ENCODE measurements at regions not wholly inside any gene's neighbourhood (a gene's known extent, or its start where the extent isn't known, plus 50 kb on each side); places are given as distances from the start of the nearest gene placed in this dataset.
A peak's percentile ranks its signal among the peaks of the same experiment; 100 is the strongest.

- in situ Hi-C loops (cut with HindIII; ENCODE audit: low pct_unique_long_range_greater_than_20kb, low sequenced_read_pairs): no loop called here
- TF ChIP-seq JUND (IDR thresholded peaks at IDR 0.05; ENCODE audit: low read depth): no peak
- no peak for DNase-seq (ENCODE audit: low read depth in 1 of 2, low spot score in 1 of 2)
Observed at GRCh38 chr9:81375187-81376100, 313.9 kb downstream of the TLE1 start.

GRCh38 chr9:81374459-81375186 lies 314.7 kb downstream of the TLE1 start:
- DNase-seq (ENCODE audit: low read depth in 1 of 2, low spot score in 1 of 2): no peak
- TF ChIP-seq JUND (IDR thresholded peaks at IDR 0.05; ENCODE audit: low read depth): no peak
- in situ Hi-C loops (cut with HindIII; ENCODE audit: low pct_unique_long_range_greater_than_20kb, low sequenced_read_pairs): no loop called here

GRCh38 chr9:81373294-81373693 lies 316.1 kb downstream of the TLE1 start:
- TF ChIP-seq JUND (IDR thresholded peaks at IDR 0.05; ENCODE audit: low read depth): no peak
- no peak for DNase-seq (ENCODE audit: low read depth in 1 of 2, low spot score in 1 of 2)
- in situ Hi-C loops (cut with HindIII; ENCODE audit: low pct_unique_long_range_greater_than_20kb, low sequenced_read_pairs): no loop called here

- in situ Hi-C loops (cut with HindIII; ENCODE audit: low pct_unique_long_range_greater_than_20kb, low sequenced_read_pairs): no loop called here
- no peak for DNase-seq (ENCODE audit: low read depth in 1 of 2, low spot score in 1 of 2)
- TF ChIP-seq JUND (IDR thresholded peaks at IDR 0.05; ENCODE audit: low read depth): no peak
Observed at GRCh38 chr9:81372628-81373191, 316.6 kb downstream of the TLE1 start.

DNA sequence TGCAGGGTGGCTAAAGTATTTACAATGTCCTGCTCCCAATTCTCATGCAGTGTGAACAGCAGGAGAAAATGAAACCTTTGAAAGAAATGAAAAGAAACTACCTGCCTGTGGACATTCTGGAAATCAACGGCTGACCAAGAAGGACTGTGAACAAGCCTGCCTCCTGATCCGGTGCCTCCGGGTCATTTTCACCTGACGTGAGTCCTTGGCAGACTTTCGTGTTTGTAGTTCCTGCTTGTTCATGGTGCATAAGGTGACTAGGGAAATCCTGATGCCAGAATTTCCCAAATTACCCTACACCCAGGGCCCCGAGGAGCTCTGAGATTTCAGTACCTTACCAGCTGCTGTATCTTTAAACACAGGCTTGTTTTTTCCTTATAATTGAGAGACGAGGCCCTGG lies 317.5 kb downstream of the TLE1 start:
- no peak for TF ChIP-seq JUND (IDR thresholded peaks at IDR 0.05; ENCODE audit: low read depth)
- DNase-seq (ENCODE audit: low read depth in 1 of 2, low spot score in 1 of 2): peak; percentile 40 to 87
- in situ Hi-C loops (cut with HindIII; ENCODE audit: low pct_unique_long_range_greater_than_20kb, low sequenced_read_pairs): no loop called here

DNA sequence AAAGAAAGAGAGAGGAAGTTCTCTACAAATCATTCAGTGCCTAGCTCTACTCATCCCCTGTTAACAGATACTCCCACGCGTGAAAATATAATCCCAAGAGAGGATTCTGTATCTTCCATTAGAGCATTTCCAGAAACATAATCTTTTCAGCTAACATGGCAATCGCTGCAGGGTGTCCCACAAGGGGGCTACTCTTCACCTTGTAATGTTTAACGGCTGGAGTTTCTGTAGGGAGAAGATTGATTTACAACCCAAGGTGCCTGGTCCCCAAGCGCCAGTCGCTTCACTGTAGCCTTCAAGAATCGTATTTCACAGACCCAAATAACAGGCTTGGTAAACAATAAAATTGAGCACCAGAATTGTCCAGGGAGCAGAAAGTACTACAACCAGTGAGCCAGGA lies 318.7 kb downstream of the TLE1 start:
- in situ Hi-C loops (cut with HindIII; ENCODE audit: low pct_unique_long_range_greater_than_20kb, low sequenced_read_pairs): no loop called here
- no peak for DNase-seq (ENCODE audit: low read depth in 1 of 2, low spot score in 1 of 2)
- TF ChIP-seq JUND (IDR thresholded peaks at IDR 0.05; ENCODE audit: low read depth): no peak

GRCh38 chr9:81370096-81370495 lies 319.3 kb downstream of the TLE1 start:
- DNase-seq (ENCODE audit: low read depth in 1 of 2, low spot score in 1 of 2): peak in 1 of 2 experiments; percentile 77
- TF ChIP-seq JUND (IDR thresholded peaks at IDR 0.05; ENCODE audit: low read depth): no peak
- in situ Hi-C loops (cut with HindIII; ENCODE audit: low pct_unique_long_range_greater_than_20kb, low sequenced_read_pairs): no loop called here

DNA sequence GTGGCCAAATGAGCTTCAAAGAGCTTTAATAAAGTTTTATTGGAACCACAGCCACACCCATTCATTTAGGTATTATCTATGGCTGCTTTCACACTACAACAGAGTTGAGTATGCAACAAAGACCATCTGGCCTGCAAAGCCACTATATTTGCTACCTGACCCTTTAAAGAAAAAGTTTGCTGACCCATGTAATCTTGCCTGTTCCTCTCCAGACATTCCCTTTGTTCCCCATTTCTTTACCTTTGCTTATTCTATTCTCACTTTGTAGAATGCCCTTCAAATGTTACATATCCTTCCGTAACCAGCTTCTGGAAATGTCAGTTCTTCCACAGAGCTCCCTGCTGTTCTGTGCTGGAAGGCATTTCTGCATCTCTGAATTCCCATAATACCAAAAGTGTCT lies 320.2 kb downstream of the TLE1 start:
- in situ Hi-C loops (cut with HindIII; ENCODE audit: low pct_unique_long_range_greater_than_20kb, low sequenced_read_pairs): no loop called here
- no peak for DNase-seq (ENCODE audit: low read depth in 1 of 2, low spot score in 1 of 2)
- no peak for TF ChIP-seq JUND (IDR thresholded peaks at IDR 0.05; ENCODE audit: low read depth)

DNA sequence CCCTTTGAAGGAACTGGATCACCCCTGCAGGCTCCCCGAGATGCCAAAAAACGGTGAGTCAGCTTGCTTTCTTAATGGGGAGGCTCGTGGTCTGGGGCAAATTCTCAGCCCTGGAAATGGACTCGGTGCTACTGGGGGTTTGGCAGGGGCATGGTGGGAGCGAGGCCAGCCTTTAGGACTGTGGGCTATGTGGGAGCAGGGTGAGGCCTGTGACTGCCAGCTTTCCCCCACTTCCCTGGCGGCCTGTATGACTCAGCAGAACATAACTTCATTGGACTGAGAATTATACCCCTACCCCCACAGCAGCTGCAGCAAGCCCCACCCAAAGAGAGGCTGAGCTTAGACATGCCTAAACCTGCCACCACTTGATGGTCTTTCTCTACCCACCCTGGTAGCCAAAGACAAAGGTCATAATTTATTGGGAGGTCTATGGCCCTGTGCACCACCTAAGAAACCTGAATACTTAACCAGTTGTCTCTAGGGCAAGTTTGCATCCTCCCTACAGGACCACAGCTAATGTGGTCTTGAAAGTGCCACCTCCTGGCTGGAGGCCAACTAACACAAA lies 325.3 kb downstream of the TLE1 start:
- no peak for DNase-seq (ENCODE audit: low read depth in 1 of 2, low spot score in 1 of 2)
- no peak for TF ChIP-seq JUND (IDR thresholded peaks at IDR 0.05; ENCODE audit: low read depth)
- in situ Hi-C loops (cut with HindIII; ENCODE audit: low pct_unique_long_range_greater_than_20kb, low sequenced_read_pairs): no loop called here

DNA sequence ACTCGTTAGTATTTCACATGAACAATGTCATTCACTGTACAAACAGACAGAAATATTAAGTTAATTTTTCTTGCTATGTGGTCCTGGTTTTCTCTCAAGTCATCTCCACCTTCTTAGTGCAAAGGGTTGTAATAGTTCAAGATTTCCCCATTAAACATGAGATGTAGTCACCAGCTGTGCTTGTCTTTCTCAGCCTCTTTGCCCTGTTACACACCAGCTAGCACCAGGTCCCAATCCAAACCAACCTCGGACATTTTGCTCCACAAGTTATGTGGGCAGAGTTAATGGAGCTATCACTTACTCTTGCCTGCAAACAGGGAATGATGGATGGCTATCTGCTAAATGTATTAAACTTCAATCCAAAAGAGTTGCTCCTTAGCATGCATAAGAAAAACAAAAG lies 328.1 kb downstream of the TLE1 start:
- in situ Hi-C loops (cut with HindIII; ENCODE audit: low pct_unique_long_range_greater_than_20kb, low sequenced_read_pairs): no loop called here
- DNase-seq (ENCODE audit: low read depth in 1 of 2, low spot score in 1 of 2): no peak
- no peak for TF ChIP-seq JUND (IDR thresholded peaks at IDR 0.05; ENCODE audit: low read depth)

DNA sequence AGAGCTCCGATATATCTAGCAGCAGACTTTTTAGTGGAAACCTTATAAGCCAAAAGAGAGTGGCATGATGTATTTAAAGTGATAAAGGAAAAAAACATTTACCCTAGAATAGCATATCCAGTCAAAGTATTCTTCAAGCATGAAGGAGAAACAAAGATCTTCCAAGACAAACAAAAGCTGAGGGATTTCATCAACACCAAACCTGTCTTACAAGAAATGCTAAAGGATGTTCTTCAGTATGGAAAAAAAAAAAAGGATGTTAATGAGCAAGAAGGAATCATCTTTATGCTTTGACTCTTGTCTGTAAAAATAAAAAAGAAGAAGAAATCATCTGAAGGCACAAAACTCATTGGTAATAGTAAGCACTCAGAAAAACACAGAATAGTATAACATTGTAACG lies 338.2 kb downstream of the TLE1 start:
- in situ Hi-C loops (cut with HindIII; ENCODE audit: low pct_unique_long_range_greater_than_20kb, low sequenced_read_pairs): no loop called here
- peak in 1 of 2 experiments; percentile 54 for DNase-seq (ENCODE audit: low read depth in 1 of 2, low spot score in 1 of 2)
- TF ChIP-seq JUND (IDR thresholded peaks at IDR 0.05; ENCODE audit: low read depth): no peak

- TF ChIP-seq JUND (IDR thresholded peaks at IDR 0.05; ENCODE audit: low read depth): no peak
- DNase-seq (ENCODE audit: low read depth in 1 of 2, low spot score in 1 of 2): no peak
- in situ Hi-C loops (cut with HindIII; ENCODE audit: low pct_unique_long_range_greater_than_20kb, low sequenced_read_pairs): no loop called here
Observed at GRCh38 chr9:81344366-81344765, 345.0 kb downstream of the TLE1 start.
